HG03175 (cell line): ENCODE measurements at regions not wholly inside any gene's neighbourhood (a gene's known extent, or its start where the extent isn't known, plus 50 kb on each side); places are given as distances from the start of the nearest gene placed in this dataset.
"Not testable (repeated sequence)": the region's sequence is repeated elsewhere in the genome, so short reads cannot be mapped to it uniquely, and the experiment has no call there.

ENCODE experiments used
- ATAC-seq: cut with Tn5 transposase; IDR thresholded peaks from one replicate; pipeline ENCODE4 v1.9.1; 2021; ENCODE audit warnings: mild to moderate bottlenecking, moderate library complexity; ENCODE audit not compliant: unreplicated experiment

GRCh38 chr15:47027322-47027946 is 689.9 kb upstream of the SEMA6D start:
- ATAC-seq = no peak

GRCh38 chr15:47035475-47036406 is 681.6 kb upstream of the SEMA6D start:
- no peak for ATAC-seq

GRCh38 chr15:47037003-47037402 is 680.3 kb upstream of the SEMA6D start:
- ATAC-seq = no peak

GRCh38 chr15:47039225-47039624 is 678.1 kb upstream of the SEMA6D start:
- no peak for ATAC-seq

GRCh38 chr15:47041301-47041700 is 676.0 kb upstream of the SEMA6D start:
- no peak for ATAC-seq

- ATAC-seq = not testable (repeated sequence)
These were observed 669.3 kb upstream of the SEMA6D start for GRCh38 chr15:47047981-47048380.

- no peak for ATAC-seq
These were observed 650.9 kb upstream of the SEMA6D start for GRCh38 chr15:47066392-47066791.

GRCh38 chr15:47077846-47078245 is 639.5 kb upstream of the SEMA6D start:
- not testable (repeated sequence) for ATAC-seq

- no peak for ATAC-seq
These were observed 621.5 kb upstream of the SEMA6D start for GRCh38 chr15:47095833-47096232.

- ATAC-seq = not testable (repeated sequence)
These were observed 618.8 kb upstream of the SEMA6D start for GRCh38 chr15:47098526-47098925.

GRCh38 chr15:47099801-47100200 is 617.5 kb upstream of the SEMA6D start:
- ATAC-seq = not testable (repeated sequence)

GRCh38 chr15:47108800-47109199 is 608.5 kb upstream of the SEMA6D start:
- ATAC-seq = not testable (repeated sequence)

GRCh38 chr15:47116698-47117097 is 600.6 kb upstream of the SEMA6D start:
- ATAC-seq = no peak

- ATAC-seq = no peak
These were observed 598.0 kb upstream of the SEMA6D start for GRCh38 chr15:47119349-47119748.

GRCh38 chr15:47124430-47125102 is 592.7 kb upstream of the SEMA6D start:
- ATAC-seq = no peak

GRCh38 chr15:47129033-47129432 is 588.3 kb upstream of the SEMA6D start:
- no peak for ATAC-seq

GRCh38 chr15:47131450-47131849 is 585.9 kb upstream of the SEMA6D start:
- ATAC-seq = not testable (repeated sequence)

GRCh38 chr15:47135267-47135666 is 582.0 kb upstream of the SEMA6D start:
- no peak for ATAC-seq

- ATAC-seq = no peak
These were observed 581.1 kb upstream of the SEMA6D start for GRCh38 chr15:47136236-47136635.

- ATAC-seq = no peak
These were observed 577.3 kb upstream of the SEMA6D start for GRCh38 chr15:47139965-47140364.

GRCh38 chr15:47157827-47158226 is 559.5 kb upstream of the SEMA6D start:
- no peak for ATAC-seq

GRCh38 chr15:47158573-47158972 is 558.7 kb upstream of the SEMA6D start:
- ATAC-seq = no peak
